ENCODE measurements at regions not wholly inside any gene's neighbourhood (a gene's known extent, or its start where the extent isn't known, plus 50 kb on each side); places are given as distances from the start of the nearest gene placed in this dataset.

- ChIA-PET POLR2A (interaction anchor here (0.6 kb wide), 1 partner anchor 28 kb away, joined by 3 read pairs; no protein-coding TSS in a partner anchor), CTCF (no interaction called here)
- no peak for TF ChIP-seq CTCF (IDR thresholded peaks at IDR 0.05; ENCODE audit: insufficient read depth in 1 of 2, low read depth in 1 of 2, low read length in 1 of 2, severe bottlenecking in 1 of 2, unreplicated experiment in 1 of 2)
- H3K36me3 ChIP-seq (ENCODE audit: control insufficient read depth, insufficient read depth, low read length): no peaks in the 10 kb centered on the region
- no peak overlapping the region for H3K4me3 Mint-ChIP-seq (ENCODE audit: unreplicated experiment)
- no peak overlapping the region for H3K27ac Mint-ChIP-seq (ENCODE audit: unreplicated experiment)
- no peaks in the 10 kb centered on the region for H3K27me3 ChIP-seq (replicated peaks; ENCODE audit: control insufficient read depth, insufficient read depth, low read length)
- no peaks in the 10 kb centered on the region for H3K27me3 Mint-ChIP-seq (ENCODE audit: insufficient read depth, unreplicated experiment)
- H3K9me3 ChIP-seq: no peaks in the 10 kb centered on the region
- no peaks in the 10 kb centered on the region for H3K4me1 Mint-ChIP-seq (ENCODE audit: low read depth, unreplicated experiment)
- no TSS peak for BruUV-seq (replicated peaks)
- H3K4me3 ChIP-seq (ENCODE audit: low read depth, low read length): no peak overlapping the region
- no peak for DNase-seq
- H3K36me3 Mint-ChIP-seq (ENCODE audit: insufficient read depth, unreplicated experiment): no peaks in the 10 kb centered on the region
- H3K4me1 ChIP-seq: no peaks in the 10 kb centered on the region
- intact Hi-C loops (cut with micrococcal nuclease; ENCODE audit: unreplicated experiment): no loop called here
- H3K9me3 Mint-ChIP-seq (ENCODE audit: unreplicated experiment): no peaks in the 10 kb centered on the region
Measured at GRCh38 chr2:228675091-228675490, 493.6 kb upstream of the SPHKAP start.

- H3K27me3 ChIP-seq (replicated peaks; ENCODE audit: control insufficient read depth, insufficient read depth, low read length): no peaks in the 10 kb centered on the region
- no peaks in the 10 kb centered on the region for H3K9me3 Mint-ChIP-seq (ENCODE audit: unreplicated experiment)
- intact Hi-C loops (cut with micrococcal nuclease; ENCODE audit: unreplicated experiment): no loop called here
- H3K4me3 ChIP-seq (ENCODE audit: low read depth, low read length): no peak overlapping the region
- no TSS peak for BruUV-seq (replicated peaks)
- no peak for TF ChIP-seq CTCF (IDR thresholded peaks at IDR 0.05; ENCODE audit: insufficient read depth in 1 of 2, low read depth in 1 of 2, low read length in 1 of 2, severe bottlenecking in 1 of 2, unreplicated experiment in 1 of 2)
- CTCF ChIA-PET: no interaction called here
- no peaks in the 10 kb centered on the region for H3K36me3 Mint-ChIP-seq (ENCODE audit: insufficient read depth, unreplicated experiment)
- H3K27ac Mint-ChIP-seq (ENCODE audit: unreplicated experiment): no peak overlapping the region
- no peaks in the 10 kb centered on the region for H3K9me3 ChIP-seq
- no peaks in the 10 kb centered on the region for H3K27me3 Mint-ChIP-seq (ENCODE audit: insufficient read depth, unreplicated experiment)
- no peak overlapping the region for H3K4me3 Mint-ChIP-seq (ENCODE audit: unreplicated experiment)
- DNase-seq: no peak
- POLR2A ChIA-PET: no interaction called here
- no peaks in the 10 kb centered on the region for H3K4me1 ChIP-seq
- no peaks in the 10 kb centered on the region for H3K36me3 ChIP-seq (ENCODE audit: control insufficient read depth, insufficient read depth, low read length)
- H3K4me1 Mint-ChIP-seq (ENCODE audit: low read depth, unreplicated experiment): no peaks in the 10 kb centered on the region
Measured at GRCh38 chr2:228673876-228674554, 492.5 kb upstream of the SPHKAP start.

- Histone ChIP-seq H3K36me3 (ENCODE audit: control insufficient read depth, insufficient read depth, low read length) (no peaks in the 10 kb centered on the region), H3K9me3 (no peaks in the 10 kb centered on the region), H3K27me3 (replicated peaks; ENCODE audit: control insufficient read depth, insufficient read depth, low read length) (no peaks in the 10 kb centered on the region), H3K4me1 (no peaks in the 10 kb centered on the region), H3K4me3 (ENCODE audit: low read depth, low read length) (no peak overlapping the region)
- Mint-ChIP-seq H3K4me3 (ENCODE audit: unreplicated experiment) (no peak overlapping the region), H3K9me3 (ENCODE audit: unreplicated experiment) (no peaks in the 10 kb centered on the region), H3K27ac (ENCODE audit: unreplicated experiment) (no peak overlapping the region), H3K36me3 (ENCODE audit: insufficient read depth, unreplicated experiment) (no peaks in the 10 kb centered on the region), H3K4me1 (ENCODE audit: low read depth, unreplicated experiment) (no peaks in the 10 kb centered on the region), H3K27me3 (ENCODE audit: insufficient read depth, unreplicated experiment) (no peaks in the 10 kb centered on the region)
- no peak for DNase-seq
- intact Hi-C loops (cut with micrococcal nuclease; ENCODE audit: unreplicated experiment): no loop called here
- POLR2A ChIA-PET: no interaction called here
- no TSS peak for BruUV-seq (replicated peaks)
- CTCF ChIA-PET: no interaction called here
- TF ChIP-seq CTCF (IDR thresholded peaks at IDR 0.05; ENCODE audit: insufficient read depth in 1 of 2, low read depth in 1 of 2, low read length in 1 of 2, severe bottlenecking in 1 of 2, unreplicated experiment in 1 of 2): no peak
Measured at GRCh38 chr2:228669690-228670089, 488.2 kb upstream of the SPHKAP start.

Measured in Caco-2 (cell line).